Gastroesophageal sphincter (tissue), 4 donors: ENCODE measurements at regions not wholly inside any gene's neighbourhood (a gene's known extent, or its start where the extent isn't known, plus 50 kb on each side); places are given as distances from the start of the nearest gene placed in this dataset.

ENCODE experiments used
- ATAC-seq: fragments of 150-250 bp; one replicate; pipeline ENCODE4 v1.9.1; 2016; ENCODE audit warnings: mild to moderate bottlenecking, moderate library complexity
- H3K27ac ChIP-seq, 4 donors: fragments of 200-600 bp; sonication (generic) in 3 of 4; 1 replicate in 3 of 4; 2 replicates in 1 of 4; pipeline ENCODE4 v1.5.1; 2016 to 2019
- H3K27me3 ChIP-seq: fragments of 200-600 bp; sonication (generic); one replicate; pipeline ENCODE4 v1.5.1; 2019
- H3K36me3 ChIP-seq, 2 donors: fragments of 200-600 bp; sonication (generic); one replicate each; pipeline ENCODE4 v1.5.1; 2019; ENCODE audit warnings: control low read depth in 1 of 2
- H3K4me1 ChIP-seq, 3 donors: fragments of 200-600 bp; sonication (generic); 1 replicate in 2 of 3; 2 replicates in 1 of 3; pipeline ENCODE4 v1.5.1; 2016 to 2019; ENCODE audit warnings: control low read depth in 2 of 3
- H3K4me3 ChIP-seq, 2 donors: fragments of 200-600 bp; sonication (generic); one replicate each; pipeline ENCODE4 v1.5.1; 2019; ENCODE audit warnings: mild to moderate bottlenecking in 1 of 2, moderate library complexity in 1 of 2
- H3K9me3 ChIP-seq, 3 donors: fragments of 200-600 bp; sonication (generic); one replicate each; pipeline ENCODE4 v1.5.1; 2017 to 2019; ENCODE audit warnings: control low read depth in 2 of 3
- CTCF ChIP-seq, 4 experiments: fragments of 200-600 bp in 2 of 4; fragments of 450-650 bp in 2 of 4; sonication (generic) in 1 of 4; IDR thresholded peaks; one replicate each; pipeline ENCODE4 v1.5.1; 2017 to 2019; ENCODE audit warnings: antibody characterized with exemption in 4 of 4, mild to moderate bottlenecking in 2 of 4, moderate library complexity in 2 of 4
- EP300 ChIP-seq: sonication (generic); formaldehyde crosslinking; IDR thresholded peaks from one replicate; pipeline ENCODE4 v1.6.1; 2017; ENCODE audit warnings: antibody characterized with exemption, mild to moderate bottlenecking
- POLR2A ChIP-seq, 2 donors: fragments of 450-650 bp; IDR thresholded peaks; one replicate each; pipeline ENCODE4 v1.6.1; 2017; ENCODE audit warnings: antibody characterized with exemption in 2 of 2, mild to moderate bottlenecking in 2 of 2, moderate library complexity in 1 of 2
- POLR2AphosphoS5 ChIP-seq: sonication (generic); formaldehyde crosslinking; IDR thresholded peaks from one replicate; pipeline ENCODE4 v1.6.1; 2017; ENCODE audit warnings: antibody characterized with exemption
- WGBS, 2 donors: methylation state at CpG; one replicate each; pipeline ENCODE4 v1.1.5; 2018; ENCODE audit warnings: low coverage in 1 of 2; 5-methylcytosine and 5-hydroxymethylcytosine counted together

DNA sequence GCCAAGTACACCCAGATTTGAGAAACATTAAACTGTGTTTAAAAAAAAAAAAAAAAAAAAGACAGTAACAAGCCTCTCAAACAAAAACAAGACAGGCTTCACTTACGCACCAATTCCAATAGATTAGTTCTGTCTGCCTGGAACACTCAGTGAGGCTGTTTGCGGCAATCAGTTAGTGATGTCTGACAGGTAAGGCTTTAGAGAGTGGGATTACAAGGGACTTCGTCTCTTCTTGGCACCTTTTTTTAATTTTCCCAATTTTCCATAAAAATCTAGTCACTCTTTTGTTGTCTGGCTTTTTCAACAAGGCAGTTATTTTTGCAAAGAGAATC is 79.6 kb downstream of the NCOR2 start:
- peak overlapping the region in 3 of 4 donors; percentile 67 to 74 (median 74) for H3K27ac ChIP-seq
- TF ChIP-seq POLR2AphosphoS5 (no peak), EP300 (no peak), CTCF (IDR thresholded peaks at IDR 0.05) (no peak), POLR2A (IDR thresholded peaks at IDR 0.05) (no peak)
- H3K36me3 ChIP-seq: peaks cover 0 to 48% of the 10 kb centered on the region in 2 donors
- no peak overlapping the region for H3K4me3 ChIP-seq
- no peak for ATAC-seq
- H3K4me1 ChIP-seq: peaks cover 0 to 76% (median 23%) of the 10 kb centered on the region in 3 donors
- no peaks in the 10 kb centered on the region for H3K9me3 ChIP-seq
- WGBS, 2 donors: 69 to 78% methylated on average over 3 of the region's 3 CpGs
- H3K27me3 ChIP-seq: no peaks in the 10 kb centered on the region

DNA sequence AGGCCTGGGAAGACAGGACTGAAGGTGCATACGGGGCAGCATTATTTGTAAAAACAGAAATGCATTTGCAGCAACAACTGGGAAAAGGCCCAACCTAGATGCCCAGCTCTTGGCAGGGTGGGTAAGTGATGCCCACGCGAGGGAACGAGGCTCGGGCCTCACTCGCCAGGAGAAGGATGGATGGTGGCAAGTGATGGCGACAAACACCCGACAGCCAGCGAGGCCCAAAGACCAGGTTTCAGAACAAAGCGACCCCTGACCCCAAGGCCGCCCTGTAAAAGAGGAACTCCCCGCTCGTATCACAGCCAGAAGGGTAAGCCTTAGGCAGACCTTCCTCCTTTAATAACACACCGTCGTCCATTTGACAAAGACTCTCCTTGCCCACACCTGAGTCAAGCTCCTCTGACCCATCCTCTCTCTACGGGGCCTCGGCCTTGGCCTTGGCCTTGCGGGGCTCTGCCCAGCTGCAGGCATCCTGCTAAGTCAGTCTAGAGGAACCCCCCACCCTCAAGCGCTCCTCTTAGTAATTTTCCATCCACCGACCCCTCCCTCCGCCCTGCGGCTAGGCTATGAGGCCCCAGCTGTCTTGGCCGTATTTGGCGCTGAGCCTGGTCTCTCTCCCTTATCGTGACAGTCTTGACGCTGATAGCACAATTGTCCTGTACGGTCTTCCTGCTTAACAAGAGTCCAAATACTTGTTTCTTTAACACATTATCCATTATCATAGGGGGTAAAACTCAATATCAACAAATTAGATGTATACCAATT is 80.2 kb downstream of the NCOR2 start:
- peaks cover 0 to 53% of the 10 kb centered on the region in 2 donors for H3K36me3 ChIP-seq
- no peak for ATAC-seq
- H3K27me3 ChIP-seq: no peaks in the 10 kb centered on the region
- no peaks in the 10 kb centered on the region for H3K9me3 ChIP-seq
- TF ChIP-seq CTCF (IDR thresholded peaks at IDR 0.05): no peak
- TF ChIP-seq EP300: no peak
- TF ChIP-seq POLR2A (IDR thresholded peaks at IDR 0.05): no peak
- no peak for TF ChIP-seq POLR2AphosphoS5
- WGBS, 2 donors: 54 to 58% methylated on average over 12 to 18 of the region's 27 CpGs
- no peak overlapping the region for H3K4me3 ChIP-seq
- peaks cover 0 to 72% (median 21%) of the 10 kb centered on the region in 3 donors for H3K4me1 ChIP-seq
- H3K27ac ChIP-seq: peak overlapping the region in 3 of 4 donors; percentile 49 to 74 (median 74)

DNA sequence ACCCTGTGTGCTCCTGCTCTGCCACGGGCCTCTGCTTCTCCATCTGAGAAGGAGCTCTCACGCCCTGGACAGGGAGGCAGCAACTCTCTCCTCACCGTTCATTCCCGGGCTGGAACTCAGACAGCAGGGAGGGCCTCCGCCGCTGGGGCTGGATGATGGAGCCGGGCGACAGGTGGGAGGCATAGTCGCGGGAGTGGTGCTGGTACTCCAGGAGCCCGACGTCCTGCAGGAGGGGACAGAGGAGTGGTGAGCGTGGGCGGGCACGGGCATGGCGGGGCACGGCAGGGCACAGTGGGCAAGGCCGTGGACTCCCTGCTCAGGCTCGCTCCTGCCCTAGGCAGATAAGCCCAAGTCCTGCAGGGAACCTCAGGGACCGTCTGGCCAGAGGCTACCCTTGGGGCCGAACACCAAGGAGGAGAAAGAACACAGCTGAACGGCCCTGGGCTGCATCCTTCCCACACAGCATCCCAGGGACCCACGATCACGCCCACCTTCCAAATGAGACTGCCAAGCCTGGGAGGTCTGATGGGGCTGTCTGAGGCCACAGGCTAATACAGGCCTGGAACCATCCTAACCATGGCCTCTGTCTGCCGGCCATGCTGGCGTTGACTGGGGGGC is 81.0 kb downstream of the NCOR2 start:
- no peak for ATAC-seq
- no peak for TF ChIP-seq CTCF (IDR thresholded peaks at IDR 0.05)
- no peak for TF ChIP-seq EP300
- TF ChIP-seq POLR2A (IDR thresholded peaks at IDR 0.05): no peak
- no peak for TF ChIP-seq POLR2AphosphoS5
- H3K36me3 ChIP-seq: peaks cover 0 to 61% of the 10 kb centered on the region in 2 donors
- no peaks in the 10 kb centered on the region for H3K27me3 ChIP-seq
- peaks cover 0 to 72% (median 23%) of the 10 kb centered on the region in 3 donors for H3K4me1 ChIP-seq
- WGBS, 2 donors: 77% methylated on average over 15 of the region's 26 CpGs; no CpG with 5 or more reads in 1 of the 2 donors
- H3K4me3 ChIP-seq: no peak overlapping the region
- no peaks in the 10 kb centered on the region for H3K9me3 ChIP-seq
- peak overlapping the region in 3 of 4 donors; percentile 49 to 74 (median 74) for H3K27ac ChIP-seq

DNA sequence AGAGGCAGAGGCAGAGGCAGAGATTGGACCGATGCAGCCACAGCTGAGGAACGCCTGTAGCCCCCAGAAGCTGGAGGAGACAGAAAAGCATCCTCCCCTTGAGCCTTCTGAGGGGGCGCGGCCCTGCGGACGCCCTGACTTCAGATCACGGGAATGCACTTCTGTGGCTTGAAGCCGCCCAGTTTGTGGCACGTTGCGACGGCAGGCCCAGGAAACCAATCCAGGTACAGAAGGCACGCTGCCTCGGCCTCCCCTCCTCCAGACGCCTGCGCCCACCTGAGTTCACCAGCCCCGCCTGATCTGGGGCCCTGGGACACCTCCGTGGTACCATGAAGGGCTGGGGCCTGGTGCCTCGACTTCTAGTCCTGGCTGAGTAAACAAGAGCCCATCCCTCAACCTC is 82.0 kb downstream of the NCOR2 start:
- ATAC-seq: no peak
- TF ChIP-seq EP300 (no peak), POLR2A (IDR thresholded peaks at IDR 0.05) (no peak), POLR2AphosphoS5 (no peak), CTCF (IDR thresholded peaks at IDR 0.05) (no peak)
- H3K9me3 ChIP-seq: no peaks in the 10 kb centered on the region
- no peak overlapping the region for H3K4me3 ChIP-seq
- WGBS, 2 donors: 89% methylated on average over 12 of the region's 18 CpGs; no CpG with 5 or more reads in 1 of the 2 donors
- peaks cover 0 to 72% (median 25%) of the 10 kb centered on the region in 3 donors for H3K4me1 ChIP-seq
- H3K36me3 ChIP-seq: peaks cover 0 to 65% of the 10 kb centered on the region in 2 donors
- no peak overlapping the region for H3K27ac ChIP-seq
- H3K27me3 ChIP-seq: no peaks in the 10 kb centered on the region
